WTC11 (cell line): ENCODE measurements at regions not wholly inside any gene's neighbourhood (a gene's known extent, or its start where the extent isn't known, plus 50 kb on each side); places are given as distances from the start of the nearest gene placed in this dataset.

ENCODE experiments used
- ATF2 ChIP-seq: sonication (generic); formaldehyde crosslinking; IDR thresholded peaks from 2 replicates; pipeline ENCODE4 v1.8.1; 2022; ENCODE audit warnings: low read depth, missing genetic modification reagents, borderline replicate concordance
- CREB1 ChIP-seq: sonication (generic); formaldehyde crosslinking; IDR thresholded peaks from 2 replicates; pipeline ENCODE4 v1.8.0; 2023; ENCODE audit warnings: mild to moderate bottlenecking, missing genetic modification reagents
- CTCF ChIP-seq: fragments of 200-600 bp; IDR thresholded peaks from 2 replicates; pipeline ENCODE4 v1.8.0; 2022; ENCODE audit warnings: antibody characterized with exemption
- ELF4 ChIP-seq: sonication (generic); formaldehyde crosslinking; IDR thresholded peaks from 2 replicates; pipeline ENCODE4 v1.8.1; 2022; ENCODE audit warnings: low read depth, mild to moderate bottlenecking, moderate library complexity, missing genetic modification reagents
- ERG ChIP-seq: fragments of 250-450 bp; sonication (Bioruptor Pico); IDR thresholded peaks from 2 replicates; pipeline ENCODE4 v1.8.0; 2021; ENCODE audit warnings: mild to moderate bottlenecking
- FOXP1 ChIP-seq: sonication (generic); formaldehyde crosslinking; IDR thresholded peaks from 2 replicates; pipeline ENCODE4 v1.8.0; 2022; ENCODE audit warnings: missing genetic modification reagents, mild to moderate bottlenecking, moderate library complexity, borderline replicate concordance
- HMGXB4 ChIP-seq: sonication (generic); formaldehyde crosslinking; IDR thresholded peaks from 2 replicates; pipeline ENCODE4 v1.8.1; 2023; ENCODE audit warnings: mild to moderate bottlenecking, moderate library complexity, missing genetic modification reagents
- MAX ChIP-seq: sonication (generic); formaldehyde crosslinking; IDR thresholded peaks from 2 replicates; pipeline ENCODE4 v1.8.0; 2022; ENCODE audit warnings: mild to moderate bottlenecking, missing genetic modification reagents
- NR1H2 ChIP-seq: sonication (generic); formaldehyde crosslinking; IDR thresholded peaks from 2 replicates; pipeline ENCODE4 v1.9.0; 2021; ENCODE audit warnings: mild to moderate bottlenecking, moderate library complexity, missing genetic modification reagents
- PREB ChIP-seq: sonication (generic); formaldehyde crosslinking; IDR thresholded peaks from 2 replicates; pipeline ENCODE4 v1.8.1; 2022; ENCODE audit warnings: mild to moderate bottlenecking, missing genetic modification reagents, moderate library complexity, borderline replicate concordance
- SP1 ChIP-seq: sonication (generic); formaldehyde crosslinking; conservative IDR thresholded peaks from 2 replicates; pipeline ENCODE4 v1.8.1; 2022; ENCODE audit warnings: missing genetic modification reagents
- ZBTB21 ChIP-seq: sonication (generic); formaldehyde crosslinking; IDR thresholded peaks from 2 replicates; pipeline ENCODE4 v1.8.1; 2023; ENCODE audit warnings: mild to moderate bottlenecking, missing genetic modification reagents, borderline replicate concordance
- ZMAT4 ChIP-seq: fragments of 250-450 bp; sonication (Bioruptor Pico); IDR thresholded peaks from 2 replicates; pipeline ENCODE4 v1.9.0; 2021; ENCODE audit warnings: mild to moderate bottlenecking
- ZNF281 ChIP-seq: sonication (generic); formaldehyde crosslinking; IDR thresholded peaks from 2 replicates; pipeline ENCODE4 v1.8.0; 2023; ENCODE audit warnings: mild to moderate bottlenecking, missing genetic modification reagents

- TF ChIP-seq ELF4 (CRISPR knock-in tag) (no peak), HMGXB4 (CRISPR knock-in tag) (no peak), PREB (no peak), CREB1 (CRISPR knock-in tag) (no peak), CTCF (no peak), ZBTB21 (CRISPR knock-in tag) (no peak), ZMAT4 (CRISPR knock-in tag) (no peak), ZNF281 (CRISPR knock-in tag) (no peak), MAX (no peak), FOXP1 (CRISPR knock-in tag) (no peak), ATF2 (CRISPR knock-in tag) (no peak), NR1H2 (CRISPR knock-in tag) (no peak), SP1 (CRISPR knock-in tag) (no peak), ERG (CRISPR knock-in tag) (no peak)
Measured at GRCh38 chr2:49259926-49260325, 105.6 kb upstream of the FSHR start.
